Right lung (tissue), 2 donors: ENCODE measurements at regions not wholly inside any gene's neighbourhood (a gene's known extent, or its start where the extent isn't known, plus 50 kb on each side); places are given as distances from the start of the nearest gene placed in this dataset.

Experiments
- DNase-seq, 2 donors: peaks; one replicate each; pipeline ENCODE4 v3.0.0-alpha.2; 2013

DNA sequence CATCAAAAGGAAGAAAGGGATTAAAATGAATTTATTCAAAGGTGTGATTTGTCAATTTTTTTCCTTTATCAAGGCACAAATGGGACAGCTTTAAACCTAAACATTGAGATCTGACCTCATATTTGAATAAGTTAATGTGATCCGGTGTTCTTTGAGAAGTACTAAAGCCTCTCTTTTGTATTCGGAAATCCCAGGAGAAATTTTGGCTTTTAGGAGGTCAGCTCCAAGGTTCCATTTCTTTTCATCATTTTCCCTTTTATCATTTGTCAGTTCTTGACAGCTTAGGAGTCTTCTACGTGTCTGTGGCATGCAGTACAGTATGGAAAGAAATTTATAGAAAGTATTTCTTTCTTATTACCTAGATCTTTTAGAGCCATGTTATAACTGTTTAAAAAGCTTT is 873.4 kb upstream of the CDH8 start:
- DNase-seq, result no peak

- no peak for DNase-seq
Observed at GRCh38 chr16:62907562-62907961, 871.3 kb upstream of the CDH8 start.

DNA sequence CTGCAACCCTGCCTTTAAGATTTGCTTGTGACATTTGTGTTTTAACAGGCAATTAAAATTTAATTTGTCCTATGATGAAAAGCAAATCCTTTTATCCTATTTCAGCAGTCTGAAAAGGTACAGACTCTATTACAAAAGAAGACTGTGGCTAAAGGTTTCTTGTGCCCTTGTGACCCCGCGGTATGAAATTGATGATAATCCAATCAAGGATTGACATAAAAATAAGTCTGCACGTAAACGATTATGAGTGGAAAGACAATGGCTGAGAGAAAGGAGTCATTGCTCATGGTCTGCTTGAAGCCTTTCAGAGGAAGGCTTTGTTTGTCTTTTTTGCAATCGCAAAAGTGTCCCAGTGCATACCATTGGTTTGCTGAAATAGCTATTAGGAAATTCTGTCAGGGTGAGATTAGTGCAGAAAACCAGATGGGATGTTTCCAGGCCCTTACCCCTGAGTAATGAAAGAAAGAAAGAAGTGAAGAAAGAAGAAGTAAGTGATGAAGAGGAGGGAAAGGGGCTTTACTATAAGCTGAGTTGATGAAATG is 867.8 kb upstream of the CDH8 start:
- no peak for DNase-seq

DNA sequence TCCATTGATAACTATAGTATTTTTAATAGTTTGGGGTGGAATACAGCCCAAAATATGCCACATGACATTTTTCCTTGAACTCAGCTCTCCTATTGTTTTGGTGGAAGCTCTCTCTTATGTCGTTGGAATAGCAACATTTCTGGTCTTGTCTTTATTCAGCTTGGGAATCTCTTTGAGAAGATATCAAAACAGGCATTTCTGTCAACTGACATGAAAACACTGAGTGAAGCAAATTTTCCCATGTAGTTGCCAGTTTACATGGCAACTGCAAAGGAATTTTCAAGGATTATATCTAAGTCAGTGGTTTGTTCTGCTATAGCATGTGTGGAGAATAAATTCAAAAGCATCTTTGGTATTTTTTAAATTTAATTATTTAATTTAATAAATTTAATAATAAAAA is 863.5 kb upstream of the CDH8 start:
- DNase-seq, result no peak

DNA sequence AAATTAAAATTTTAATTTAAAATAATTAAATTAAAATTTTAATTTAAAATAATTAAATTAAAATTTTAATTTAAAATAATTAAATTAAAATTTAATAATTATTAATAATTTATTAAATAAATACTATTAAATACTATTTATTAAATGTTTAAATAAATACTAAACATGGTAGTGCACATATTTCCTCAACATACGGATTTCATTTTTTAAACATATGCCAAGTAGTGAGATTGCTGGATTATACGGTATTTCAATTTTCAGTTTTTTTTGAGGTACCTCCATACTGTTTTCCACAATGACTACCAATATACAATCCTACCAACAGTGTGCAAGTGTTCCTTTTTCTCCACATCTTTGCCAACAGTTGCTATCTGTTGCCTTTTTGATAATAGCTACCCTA is 852.9 kb upstream of the CDH8 start:
- DNase-seq, result no peak

GRCh38 chr16:62883509-62883908 is 847.3 kb upstream of the CDH8 start:
- DNase-seq, result no peak

GRCh38 chr16:62882552-62883221 is 846.4 kb upstream of the CDH8 start:
- no peak for DNase-seq

GRCh38 chr16:62876133-62876532 is 839.9 kb upstream of the CDH8 start:
- no peak for DNase-seq

- no peak for DNase-seq
Observed at GRCh38 chr16:62872339-62872738, 836.1 kb upstream of the CDH8 start.

- DNase-seq, result no peak
Observed at GRCh38 chr16:62870554-62870953, 834.3 kb upstream of the CDH8 start.

- no peak for DNase-seq
Observed at GRCh38 chr16:62869837-62870236, 833.6 kb upstream of the CDH8 start.

DNA sequence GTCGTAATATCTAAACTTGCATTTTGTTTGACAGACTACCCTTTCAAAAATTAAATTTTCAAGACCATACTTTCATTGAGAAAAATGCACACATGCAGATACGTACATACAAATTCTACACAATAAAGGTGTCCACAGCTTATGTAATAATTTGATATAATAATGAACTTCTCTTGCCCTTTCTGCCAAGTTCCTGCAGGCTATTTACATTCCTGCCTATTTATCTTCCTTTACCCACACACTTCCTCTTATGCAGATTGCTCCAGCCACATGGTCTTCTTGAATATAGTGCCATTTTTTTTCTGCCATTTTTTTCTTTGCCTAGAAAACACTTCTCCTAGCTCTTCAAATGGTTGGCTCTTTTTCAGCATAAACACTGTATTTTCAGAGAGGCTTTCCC is 826.9 kb upstream of the CDH8 start:
- no peak for DNase-seq

GRCh38 chr16:62853887-62854286 is 817.6 kb upstream of the CDH8 start:
- no peak for DNase-seq

- DNase-seq, result no peak
Observed at GRCh38 chr16:62846399-62847057, 810.3 kb upstream of the CDH8 start.

DNA sequence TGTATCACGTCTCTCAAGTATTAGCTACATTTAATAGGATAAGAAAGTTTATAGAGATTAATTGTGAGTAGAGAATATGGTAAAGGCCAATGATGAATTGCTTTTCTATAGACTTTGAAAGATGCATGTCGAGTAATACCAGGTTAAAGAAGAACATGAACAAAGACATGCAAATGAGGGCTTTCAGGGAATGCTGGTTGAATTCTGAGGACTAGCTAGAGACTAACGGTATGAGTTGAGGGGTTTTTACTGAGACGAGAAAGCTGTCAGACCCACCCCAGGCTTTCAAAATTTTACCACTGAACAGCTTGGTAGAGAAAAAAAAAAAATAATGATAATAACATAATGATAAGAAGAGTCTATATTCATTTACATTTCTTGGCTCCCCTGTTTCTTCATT is 796.0 kb upstream of the CDH8 start:
- DNase-seq, result no peak

DNA sequence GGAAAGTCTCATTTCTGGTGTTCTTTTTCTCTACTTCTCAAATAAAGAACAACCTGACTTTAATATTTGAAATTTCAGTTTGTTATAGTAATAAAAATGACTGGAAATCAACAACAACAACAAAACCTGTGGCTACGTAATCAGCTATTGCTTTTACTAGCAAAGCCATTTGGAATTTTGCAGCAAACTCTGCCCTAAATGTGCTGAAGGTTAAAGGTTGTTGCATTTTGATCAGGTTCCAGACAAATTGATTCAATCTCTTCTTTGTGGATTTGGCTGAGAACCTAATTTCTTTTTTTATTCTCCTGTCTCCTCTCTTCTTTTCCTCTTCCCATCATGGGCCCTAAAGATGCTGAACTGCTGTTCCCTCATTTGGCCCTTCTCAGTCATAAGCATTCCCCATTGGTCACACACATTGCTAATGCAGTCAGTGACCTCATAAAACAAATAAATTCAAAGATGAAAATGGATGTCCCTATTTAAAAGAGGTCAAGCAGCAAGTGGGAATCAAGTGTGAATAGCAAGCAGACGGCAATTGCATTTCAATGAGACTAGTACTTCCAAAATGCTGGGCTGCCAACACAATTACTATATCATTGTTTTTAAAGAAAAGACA is 795.1 kb upstream of the CDH8 start:
- no peak for DNase-seq

DNA sequence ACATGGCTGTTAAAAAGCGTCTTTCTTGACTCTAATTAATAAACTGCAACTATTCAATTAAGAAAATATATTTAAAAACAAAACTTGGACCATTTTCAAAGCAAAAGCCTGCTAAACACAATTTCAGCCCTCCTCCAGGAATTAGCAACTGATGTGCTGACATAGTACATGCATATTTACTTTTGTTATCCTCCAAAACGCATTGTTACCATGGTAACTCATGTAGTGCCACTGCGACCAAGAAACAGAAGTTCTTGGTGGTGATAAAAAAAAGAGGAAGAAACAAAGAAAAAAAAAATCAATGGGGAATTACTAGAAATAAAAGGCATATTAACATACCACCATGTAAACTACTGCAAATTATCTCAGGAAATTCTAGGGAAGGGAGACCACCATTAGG is 793.4 kb upstream of the CDH8 start:
- peak; percentile 4 to 14 for DNase-seq

- no peak for DNase-seq
Observed at GRCh38 chr16:62829084-62829483, 792.8 kb upstream of the CDH8 start.

DNA sequence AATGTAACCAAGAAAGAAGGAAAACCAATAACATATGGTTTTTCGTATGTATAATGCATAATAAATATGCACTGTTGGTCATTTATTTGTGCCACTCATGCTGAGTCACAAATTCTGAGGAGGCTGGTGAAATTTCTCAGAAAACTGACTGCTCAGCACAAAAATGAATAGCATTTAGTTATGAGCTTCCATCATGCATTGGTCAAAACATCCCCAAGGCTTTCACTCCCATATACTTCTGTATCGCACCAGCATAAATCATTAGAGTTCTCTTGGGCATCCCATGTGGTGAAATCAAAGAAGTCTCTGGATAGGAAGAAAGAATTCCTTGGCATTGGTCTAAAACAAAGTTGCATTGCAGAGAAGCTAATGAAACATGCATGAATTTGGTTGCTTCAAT is 785.6 kb upstream of the CDH8 start:
- no peak for DNase-seq

DNA sequence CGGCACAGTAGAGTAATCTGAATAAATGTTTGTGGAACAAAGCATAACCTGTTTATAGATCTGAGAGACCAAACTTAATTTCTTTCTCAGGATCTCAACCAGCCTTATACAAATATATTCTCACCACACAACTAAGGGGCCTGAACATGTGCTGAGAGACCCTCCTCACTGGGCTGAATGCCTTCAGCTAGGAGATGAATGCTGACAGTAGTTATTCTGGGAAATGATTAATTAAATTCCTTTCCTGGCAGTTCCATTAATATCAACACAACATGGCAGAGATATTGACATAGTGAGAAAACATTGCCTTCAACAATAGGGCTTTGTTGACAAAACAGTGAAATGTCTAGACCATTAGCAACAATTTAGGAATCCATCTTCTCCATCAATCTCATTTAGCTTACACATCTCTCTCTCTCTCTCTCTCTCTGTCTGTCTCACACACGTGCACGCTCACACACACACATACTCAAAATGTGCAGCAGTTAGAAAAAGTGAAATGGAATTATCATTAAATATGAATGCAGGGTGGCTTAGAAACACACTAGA is 780.8 kb upstream of the CDH8 start:
- DNase-seq, result no peak

DNA sequence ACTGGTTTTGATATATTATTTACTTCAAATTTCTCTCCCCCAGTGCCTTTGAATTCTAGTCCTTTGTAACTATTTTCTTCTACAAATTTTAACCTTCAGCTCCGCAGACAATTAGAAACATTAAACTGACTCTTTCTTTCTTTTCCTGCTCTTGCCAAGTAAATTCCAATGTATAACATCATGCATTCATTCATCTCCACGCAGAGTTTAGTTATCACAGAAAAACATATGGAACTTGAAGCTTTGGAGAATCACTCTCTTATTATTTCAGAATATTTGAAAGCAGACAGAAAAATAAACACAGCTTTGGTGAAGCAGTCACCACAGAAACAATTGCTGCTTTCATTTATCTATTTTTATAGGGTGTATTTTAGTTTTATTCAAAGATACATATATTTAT is 778.7 kb upstream of the CDH8 start:
- no peak for DNase-seq

DNA sequence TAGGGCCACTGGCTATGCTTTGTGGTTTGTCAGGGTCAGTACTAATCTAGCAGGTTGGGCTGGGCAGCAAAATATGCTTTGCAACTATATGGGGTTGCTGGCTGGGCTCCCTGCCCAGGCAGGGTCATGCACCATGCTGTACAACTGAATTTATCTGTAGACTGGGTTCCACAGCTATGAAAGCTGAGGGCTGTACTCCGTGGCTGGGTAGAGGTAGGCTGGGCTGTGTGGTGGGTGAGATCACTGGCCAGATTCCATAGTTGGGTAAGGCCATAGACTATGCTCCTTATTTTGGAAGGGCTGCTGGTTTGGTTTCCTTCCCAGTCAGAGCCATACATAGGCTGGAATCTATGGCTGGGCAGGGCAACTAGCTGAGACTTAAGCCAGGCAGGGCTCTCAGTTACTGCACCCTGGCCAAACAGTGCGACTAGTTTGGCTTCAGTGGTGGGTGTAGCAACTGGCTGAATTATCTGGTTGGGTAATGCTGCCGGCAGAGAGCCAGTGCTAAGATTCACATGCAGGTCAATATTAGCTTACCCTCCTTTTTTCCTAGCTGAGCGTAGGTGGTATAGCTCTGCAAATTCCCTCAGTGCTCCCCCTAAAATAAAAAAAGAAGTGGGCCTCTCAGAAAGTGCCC is 769.1 kb upstream of the CDH8 start:
- DNase-seq, result no peak

DNA sequence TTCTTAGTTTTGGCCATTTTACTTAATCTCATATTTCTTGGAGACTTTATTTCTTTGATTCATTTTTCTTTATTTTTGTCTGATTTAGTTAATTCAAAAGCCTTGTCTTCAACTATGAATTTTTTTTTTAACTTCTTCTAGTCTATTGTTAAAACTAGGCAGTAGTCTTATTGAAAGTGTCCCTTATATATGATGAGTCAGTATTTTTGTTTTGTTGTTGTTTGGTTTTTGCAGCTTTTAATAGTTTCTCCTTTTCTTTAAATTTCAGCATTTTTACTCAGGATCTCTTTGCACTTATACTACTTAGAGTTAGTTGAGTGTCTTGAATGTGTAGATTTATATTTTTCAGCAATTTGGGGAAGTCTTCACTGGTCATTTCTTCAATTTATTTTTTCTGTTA is 758.5 kb upstream of the CDH8 start:
- DNase-seq, result no peak
